ENCODE measurements at regions not wholly inside any gene's neighbourhood (a gene's known extent, or its start where the extent isn't known, plus 50 kb on each side); places are given as distances from the start of the nearest gene placed in this dataset.

GRCh38 chr2:56648802-56649201, 465.0 kb downstream of the CCDC85A start:
- Mint-ChIP-seq H3K4me3 (no peak overlapping the region), H3K27me3 (ENCODE audit: low read depth) (peaks cover 2% of the 10 kb centered on the region; the same call in 1 of the 2 replicates), H3K4me1 (no peaks in the 10 kb centered on the region), H3K9me3 (no peaks in the 10 kb centered on the region; a peak in 1 of 5 replicates), H3K36me3 (ENCODE audit: insufficient read depth in 1 of 3, low read depth in 3 of 3) (no peaks in the 10 kb centered on the region), H3K27ac (no peak overlapping the region)
- no peaks in the 10 kb centered on the region for H3K23me2 ChIP-seq (ENCODE audit: insufficient read length, low read depth, low read length, poor library complexity, severe bottlenecking)
- H3K27me3 ChIP-seq (ENCODE audit: insufficient read depth, low read length) = no peaks in the 10 kb centered on the region
- no peak overlapping the region for H3K18ac ChIP-seq (ENCODE audit: insufficient read length, low read depth, low read length)
- H2AK5ac ChIP-seq (ENCODE audit: insufficient read length, low read length) = no peak overlapping the region
- no peak overlapping the region for H3T11ph ChIP-seq (ENCODE audit: low read length)
- H2BK15ac ChIP-seq (ENCODE audit: low read depth, low read length) = no peak overlapping the region
- DNase-seq = no peak
- H2BK120ac ChIP-seq (ENCODE audit: low read depth, low read length, poor library complexity, severe bottlenecking) = no peak overlapping the region
- no peak for TF ChIP-seq CTCF (conservative IDR thresholded peaks at IDR 0.05)
- no peak overlapping the region for H2BK20ac ChIP-seq (ENCODE audit: low read depth, low read length, poor library complexity, severe bottlenecking)
- no peak overlapping the region for H2BK12ac ChIP-seq (ENCODE audit: insufficient read length, low read depth, low read length)
- H3K23ac ChIP-seq (ENCODE audit: insufficient read length, low read depth, low read length) = no peak overlapping the region
- H3K27ac ChIP-seq (ENCODE audit: insufficient read length, low read depth, low read length) = no peak overlapping the region
- no peak overlapping the region for H3K14ac ChIP-seq (ENCODE audit: insufficient read depth, low read length)
- no peaks in the 10 kb centered on the region for H3K79me2 ChIP-seq (ENCODE audit: insufficient read depth, low read length)
- no peaks in the 10 kb centered on the region for H3K9me3 ChIP-seq (ENCODE audit: control insufficient read depth, low read depth, low read length)
- H4K91ac ChIP-seq (ENCODE audit: insufficient read length, low read depth, low read length) = no peak overlapping the region
- no peak overlapping the region for H3K4ac ChIP-seq (ENCODE audit: low read depth, low read length)
- H4K8ac ChIP-seq (replicated peaks; ENCODE audit: insufficient read length, low read depth, low read length) = no peak overlapping the region
- H4K5ac ChIP-seq (ENCODE audit: insufficient read length, low read depth, low read length) = no peak overlapping the region
- H2AFZ ChIP-seq (ENCODE audit: low read length) = no peak overlapping the region
- no CpG with 5 or more reads among the region's 2 CpGs for WGBS (ENCODE audit: extremely low coverage, insufficient read length, low lambda C conversion rate)
- no peaks in the 10 kb centered on the region for H3K4me1 ChIP-seq (ENCODE audit: insufficient read depth, low read length)
- no peak overlapping the region for H3K4me2 ChIP-seq (ENCODE audit: insufficient read depth, insufficient read length, low read length)
- H3K9ac ChIP-seq (ENCODE audit: extremely low read depth, insufficient read length, low read length) = no peak overlapping the region
- H2BK5ac ChIP-seq (ENCODE audit: insufficient read length, low read length) = no peak overlapping the region
- H3K56ac ChIP-seq (ENCODE audit: insufficient read length, low read depth, low read length) = no peak overlapping the region
- no peaks in the 10 kb centered on the region for H4K20me1 ChIP-seq (ENCODE audit: control insufficient read depth, insufficient read depth, insufficient read length)
- H3K79me1 ChIP-seq (ENCODE audit: insufficient read depth, low read depth, low read length, poor library complexity, severe bottlenecking) = no peaks in the 10 kb centered on the region

Measured in H9 (cell line).